ENCODE measurements at regions not wholly inside any gene's neighbourhood (a gene's known extent, or its start where the extent isn't known, plus 50 kb on each side); places are given as distances from the start of the nearest gene placed in this dataset.
A peak's percentile ranks its signal among the peaks of the same experiment; 100 is the strongest.

- peak; percentile 49 for TF ChIP-seq CTCF (IDR thresholded peaks at IDR 0.05; ENCODE audit: low read length)
- TF ChIP-seq EZH2phosphoT487 (IDR thresholded peaks at IDR 0.05; ENCODE audit: low read length) = no peak
Observed at GRCh38 chr14:100654814-100655740, 67.9 kb upstream of the BEGAIN start.
